GM12878 (cell line): ENCODE measurements at regions not wholly inside any gene's neighbourhood (a gene's known extent, or its start where the extent isn't known, plus 50 kb on each side); places are given as distances from the start of the nearest gene placed in this dataset.

ENCODE experiments used
- CTCF ChIP-seq, 3 experiments: IDR thresholded peaks in 2 of 3; conservative IDR thresholded peaks in 1 of 3; 2 replicates each; pipeline ENCODE4 v1.5.1; 2011; ENCODE audit warnings: low read depth in 3 of 3, low read length in 3 of 3, mild to moderate bottlenecking in 3 of 3, control low read depth in 2 of 3, moderate library complexity in 2 of 3, inconsistent platforms in 1 of 3, mixed read lengths in 1 of 3; ENCODE audit not compliant: control insufficient read depth in 2 of 3, insufficient read depth in 1 of 3; ENCODE audit errors: extremely low read depth in 1 of 3
- RCOR1 ChIP-seq: conservative IDR thresholded peaks from 2 replicates; pipeline ENCODE4 v1.6.1; 2012; ENCODE audit warnings: low read depth, low read length, improper control_type of control experiment

- TF ChIP-seq CTCF (IDR thresholded peaks at IDR 0.05 in 2 of 3, conservative IDR thresholded peaks at IDR 0.05 in 1 of 3; ENCODE audit: control insufficient read depth in 2 of 3, extremely low read depth in 1 of 3, insufficient read depth in 1 of 3, low read depth in 3 of 3, low read length in 3 of 3) (no peak), RCOR1 (no peak)
Measured at GRCh38 chr1:60859111-60859510, 223.2 kb upstream of the NFIA start.
